Posterior vena cava (tissue), 2 donors: ENCODE measurements at regions not wholly inside any gene's neighbourhood (a gene's known extent, or its start where the extent isn't known, plus 50 kb on each side); places are given as distances from the start of the nearest gene placed in this dataset.
"Not testable (repeated sequence)": the region's sequence is repeated elsewhere in the genome, so short reads cannot be mapped to it uniquely, and the experiment has no call there.

Experiments
- DNase-seq: peaks from one replicate; pipeline ENCODE4 v3.0.0-alpha.2; 2020; ENCODE audit warnings: low spot score
- intact Hi-C, 2 donors: fragments of 100-400 bp; cut with DNase I; formaldehyde crosslinking; loops; one replicate each; pipeline versions ENCODE4 v1.14.1 to v1.14.2; 2022 to 2023
- donor health status: DM: yes; HTN: yes; CAD: no.
- donor health status: DM: yes; HTN: yes; CAD: no.

DNA sequence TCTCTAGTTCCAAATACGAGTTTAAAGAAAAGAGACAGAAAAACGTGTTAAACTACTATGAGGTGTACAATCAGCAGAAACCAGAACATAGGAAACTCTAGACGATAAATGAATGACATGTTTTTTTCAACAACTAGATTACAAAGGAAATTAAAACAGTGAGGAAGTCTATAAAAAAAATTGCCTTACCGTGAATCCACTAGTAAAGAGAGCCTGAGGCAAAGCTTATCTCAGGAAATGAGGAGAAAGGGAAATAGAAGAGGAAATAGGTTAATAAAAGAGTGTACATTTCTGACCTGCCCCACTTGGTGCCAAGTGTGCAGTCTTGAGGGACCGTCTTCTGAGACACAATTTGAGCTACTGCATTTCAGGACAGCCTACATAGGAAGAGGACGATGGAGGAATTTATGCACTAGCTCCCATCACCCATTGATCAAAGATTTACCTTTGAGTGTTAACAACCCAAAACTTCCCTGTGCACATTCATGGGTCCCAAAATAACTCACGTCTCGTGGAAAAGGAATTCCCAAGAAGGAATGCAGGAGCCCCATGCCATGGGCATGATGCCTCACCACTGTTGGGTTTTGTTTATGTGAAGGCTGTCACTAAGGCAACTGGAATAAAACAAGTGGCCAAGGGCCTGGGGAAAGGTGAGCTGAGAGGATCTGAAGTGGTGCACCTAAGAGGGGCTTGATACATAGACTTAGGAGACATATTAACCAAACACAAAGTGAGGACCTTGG lies 53.6 kb upstream of the SLC1A3 start:
- intact Hi-C loops, result no loop called here
- no peak for DNase-seq

DNA sequence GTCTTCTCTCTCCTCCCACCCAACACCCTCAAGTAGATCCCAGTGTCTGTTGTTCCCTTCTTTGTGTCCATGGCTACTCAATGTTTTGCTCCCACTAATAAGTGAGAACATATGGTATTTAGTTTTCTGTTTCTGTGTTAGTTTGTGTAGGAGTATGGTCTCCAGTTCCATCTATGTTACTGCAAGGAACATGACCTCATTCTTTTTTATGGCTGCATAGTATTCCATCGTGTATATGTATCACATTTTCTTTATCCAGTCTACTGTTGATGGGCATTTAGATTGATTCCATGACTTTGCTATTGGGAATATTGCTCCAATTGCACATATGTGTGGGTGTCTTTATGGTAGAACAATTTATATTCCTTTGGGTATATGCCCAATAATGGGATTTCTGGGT lies 51.4 kb upstream of the SLC1A3 start:
- intact Hi-C loops, DNase-seq: not testable (repeated sequence)
